ENCODE measurements at regions not wholly inside any gene's neighbourhood (a gene's known extent, or its start where the extent isn't known, plus 50 kb on each side); places are given as distances from the start of the nearest gene placed in this dataset.

GRCh38 chr6:40695114-40695513, 108.0 kb upstream of the LRFN2 start:
- Histone ChIP-seq H3K9ac (ENCODE audit: insufficient read length) (no peak overlapping the region), H3K36me3 (ENCODE audit: insufficient read depth, low read length) (no peaks in the 10 kb centered on the region), H3K27ac (no peak overlapping the region), H3K9me3 (ENCODE audit: low read depth, low read length) (no peaks in the 10 kb centered on the region), H3K4me3 (no peak overlapping the region)
- TF ChIP-seq POLR2AphosphoS5 (IDR thresholded peaks at IDR 0.05; ENCODE audit: borderline replicate concordance, low read depth, low read length) (no peak), EZH2 (IDR thresholded peaks at IDR 0.05) (no peak), FOXP2 (optimal IDR thresholded peaks at IDR 0.05; ENCODE audit: control extremely low read depth, extremely low read length, insufficient read depth) (no peak)
- DNase-seq (ENCODE audit: low read depth, low spot score) = no peak

GRCh38 chr6:40693768-40694167, 106.6 kb upstream of the LRFN2 start:
- TF ChIP-seq POLR2AphosphoS5 (IDR thresholded peaks at IDR 0.05; ENCODE audit: borderline replicate concordance, low read depth, low read length) (no peak), FOXP2 (optimal IDR thresholded peaks at IDR 0.05; ENCODE audit: control extremely low read depth, extremely low read length, insufficient read depth) (no peak), EZH2 (IDR thresholded peaks at IDR 0.05) (no peak)
- Histone ChIP-seq H3K9ac (ENCODE audit: insufficient read length) (no peak overlapping the region), H3K4me3 (no peak overlapping the region), H3K36me3 (ENCODE audit: insufficient read depth, low read length) (no peaks in the 10 kb centered on the region), H3K27ac (no peak overlapping the region), H3K9me3 (ENCODE audit: low read depth, low read length) (no peaks in the 10 kb centered on the region)
- DNase-seq (ENCODE audit: low read depth, low spot score) = no peak

- H3K9ac ChIP-seq (ENCODE audit: insufficient read length) = no peak overlapping the region
- no peak for DNase-seq (ENCODE audit: low read depth, low spot score)
- no peak overlapping the region for H3K4me3 ChIP-seq
- no peak for TF ChIP-seq POLR2AphosphoS5 (IDR thresholded peaks at IDR 0.05; ENCODE audit: borderline replicate concordance, low read depth, low read length)
- TF ChIP-seq FOXP2 (optimal IDR thresholded peaks at IDR 0.05; ENCODE audit: control extremely low read depth, extremely low read length, insufficient read depth) = no peak
- no peak for TF ChIP-seq EZH2 (IDR thresholded peaks at IDR 0.05)
- no peaks in the 10 kb centered on the region for H3K36me3 ChIP-seq (ENCODE audit: insufficient read depth, low read length)
- H3K27ac ChIP-seq = no peak overlapping the region
- no peaks in the 10 kb centered on the region for H3K9me3 ChIP-seq (ENCODE audit: low read depth, low read length)
Measured at GRCh38 chr6:40692337-40692736, 105.2 kb upstream of the LRFN2 start.

GRCh38 chr6:40689185-40689584, 102.0 kb upstream of the LRFN2 start:
- Histone ChIP-seq H3K4me3 (no peak overlapping the region), H3K9me3 (ENCODE audit: low read depth, low read length) (no peaks in the 10 kb centered on the region), H3K27ac (no peak overlapping the region), H3K9ac (ENCODE audit: insufficient read length) (no peak overlapping the region), H3K36me3 (ENCODE audit: insufficient read depth, low read length) (no peaks in the 10 kb centered on the region)
- no peak for DNase-seq (ENCODE audit: low read depth, low spot score)
- no peak for TF ChIP-seq POLR2AphosphoS5 (IDR thresholded peaks at IDR 0.05; ENCODE audit: borderline replicate concordance, low read depth, low read length)
- TF ChIP-seq EZH2 (IDR thresholded peaks at IDR 0.05) = no peak
- TF ChIP-seq FOXP2 (optimal IDR thresholded peaks at IDR 0.05; ENCODE audit: control extremely low read depth, extremely low read length, insufficient read depth) = no peak

GRCh38 chr6:40688214-40688761, 101.1 kb upstream of the LRFN2 start:
- TF ChIP-seq FOXP2 (optimal IDR thresholded peaks at IDR 0.05; ENCODE audit: control extremely low read depth, extremely low read length, insufficient read depth) = no peak
- TF ChIP-seq EZH2 (IDR thresholded peaks at IDR 0.05) = no peak
- TF ChIP-seq POLR2AphosphoS5 (IDR thresholded peaks at IDR 0.05; ENCODE audit: borderline replicate concordance, low read depth, low read length) = no peak
- H3K36me3 ChIP-seq (ENCODE audit: insufficient read depth, low read length) = no peaks in the 10 kb centered on the region
- no peak overlapping the region for H3K27ac ChIP-seq
- no peak overlapping the region for H3K9ac ChIP-seq (ENCODE audit: insufficient read length)
- no peak for DNase-seq (ENCODE audit: low read depth, low spot score)
- H3K4me3 ChIP-seq = no peak overlapping the region
- no peaks in the 10 kb centered on the region for H3K9me3 ChIP-seq (ENCODE audit: low read depth, low read length)

GRCh38 chr6:40685862-40686261, 98.7 kb upstream of the LRFN2 start:
- H3K9ac ChIP-seq (ENCODE audit: insufficient read length) = no peak overlapping the region
- H3K4me3 ChIP-seq = no peak overlapping the region
- H3K36me3 ChIP-seq (ENCODE audit: insufficient read depth, low read length) = no peaks in the 10 kb centered on the region
- no peak overlapping the region for H3K27ac ChIP-seq
- no peaks in the 10 kb centered on the region for H3K9me3 ChIP-seq (ENCODE audit: low read depth, low read length)
- TF ChIP-seq EZH2 (IDR thresholded peaks at IDR 0.05) = no peak
- no peak for TF ChIP-seq POLR2AphosphoS5 (IDR thresholded peaks at IDR 0.05; ENCODE audit: borderline replicate concordance, low read depth, low read length)
- TF ChIP-seq FOXP2 (optimal IDR thresholded peaks at IDR 0.05; ENCODE audit: control extremely low read depth, extremely low read length, insufficient read depth) = no peak
- no peak for DNase-seq (ENCODE audit: low read depth, low spot score)

- TF ChIP-seq FOXP2 (optimal IDR thresholded peaks at IDR 0.05; ENCODE audit: control extremely low read depth, extremely low read length, insufficient read depth) (no peak), POLR2AphosphoS5 (IDR thresholded peaks at IDR 0.05; ENCODE audit: borderline replicate concordance, low read depth, low read length) (no peak), EZH2 (IDR thresholded peaks at IDR 0.05) (no peak)
- DNase-seq (ENCODE audit: low read depth, low spot score) = no peak
- H3K36me3 ChIP-seq (ENCODE audit: insufficient read depth, low read length) = no peaks in the 10 kb centered on the region
Measured at GRCh38 chr6:40681622-40682021, 94.5 kb upstream of the LRFN2 start.

GRCh38 chr6:40678941-40679340, 91.8 kb upstream of the LRFN2 start:
- H3K36me3 ChIP-seq (ENCODE audit: insufficient read depth, low read length) = no peaks in the 10 kb centered on the region
- TF ChIP-seq EZH2 (IDR thresholded peaks at IDR 0.05) = no peak
- TF ChIP-seq FOXP2 (optimal IDR thresholded peaks at IDR 0.05; ENCODE audit: control extremely low read depth, extremely low read length, insufficient read depth) = no peak
- TF ChIP-seq POLR2AphosphoS5 (IDR thresholded peaks at IDR 0.05; ENCODE audit: borderline replicate concordance, low read depth, low read length) = no peak

More at GRCh38 chr6:40681622-40682021, 94.5 kb upstream of the LRFN2 start:
- no peaks in the 10 kb centered on the region for H3K9me3 ChIP-seq (ENCODE audit: low read depth, low read length)
- no peak overlapping the region for H3K27ac ChIP-seq
- H3K4me3 ChIP-seq = no peak overlapping the region
- no peak overlapping the region for H3K9ac ChIP-seq (ENCODE audit: insufficient read length)

GRCh38 chr6:40674170-40674569, 87.0 kb upstream of the LRFN2 start:
- Histone ChIP-seq H3K9ac (ENCODE audit: insufficient read length) (no peak overlapping the region), H3K9me3 (ENCODE audit: low read depth, low read length) (no peaks in the 10 kb centered on the region), H3K27ac (no peak overlapping the region), H3K36me3 (ENCODE audit: insufficient read depth, low read length) (no peaks in the 10 kb centered on the region), H3K4me3 (no peak overlapping the region)
- TF ChIP-seq FOXP2 (optimal IDR thresholded peaks at IDR 0.05; ENCODE audit: control extremely low read depth, extremely low read length, insufficient read depth) (no peak), EZH2 (IDR thresholded peaks at IDR 0.05) (no peak), POLR2AphosphoS5 (IDR thresholded peaks at IDR 0.05; ENCODE audit: borderline replicate concordance, low read depth, low read length) (no peak)
- DNase-seq (ENCODE audit: low read depth, low spot score) = no peak

More at GRCh38 chr6:40678941-40679340, 91.8 kb upstream of the LRFN2 start:
- Histone ChIP-seq H3K4me3 (no peak overlapping the region), H3K27ac (no peak overlapping the region), H3K9me3 (ENCODE audit: low read depth, low read length) (no peaks in the 10 kb centered on the region), H3K9ac (ENCODE audit: insufficient read length) (no peak overlapping the region)
- no peak for DNase-seq (ENCODE audit: low read depth, low spot score)

Measured in SK-N-MC (cell line).